Activated CD8-positive, alpha-beta T cell treated with anti-CD3 and anti-CD28 coated beads for 36 hours (primary cell): ENCODE measurements at regions not wholly inside any gene's neighbourhood (a gene's known extent, or its start where the extent isn't known, plus 50 kb on each side); places are given as distances from the start of the nearest gene placed in this dataset.

Experiments
- ATAC-seq: fragments of 200-7000 bp; cut with Tn5 transposase; one replicate; pipeline ENCODE4 v1.10.0; 2021; ENCODE audit warnings: mild to moderate bottlenecking, moderate library complexity
- CTCF ChIA-PET: fragments of 350-600 bp; sonication (Branson Sonifier 250); formaldehyde crosslinking; loops from one replicate; lab custom pipeline; 2021; ENCODE audit warnings: antibody characterized with exemption; lab: Charles Lee
- POLR2A ChIA-PET: fragments of 350-600 bp; sonication (Branson Sonifier 250); formaldehyde crosslinking; loops from one replicate; lab custom pipeline; 2021; ENCODE audit warnings: antibody characterized with exemption; lab: Charles Lee
- DNase-seq: peaks from one replicate; pipeline ENCODE4 v3.0.0-alpha.2; 2020
- H3K27ac Mint-ChIP-seq: one replicate; pipeline ENCODE4 v1.8.0; 2021; ENCODE audit warnings: mild to moderate bottlenecking, mixed read lengths
- H3K27me3 Mint-ChIP-seq: one replicate; pipeline ENCODE4 v1.8.0; 2021; ENCODE audit warnings: mixed read lengths
- H3K36me3 Mint-ChIP-seq: one replicate; pipeline ENCODE4 v1.8.0; 2021; ENCODE audit warnings: low read depth, mixed read lengths
- H3K4me1 Mint-ChIP-seq: one replicate; pipeline ENCODE4 v1.8.0; 2021; ENCODE audit warnings: low read depth, mixed read lengths
- H3K4me3 Mint-ChIP-seq: one replicate; pipeline ENCODE4 v1.8.0; 2021; ENCODE audit warnings: mild to moderate bottlenecking, moderate library complexity, mixed read lengths
- H3K9me3 Mint-ChIP-seq: one replicate; pipeline ENCODE4 v1.8.0; 2021; ENCODE audit warnings: mixed read lengths
- intact Hi-C: fragments of 100-400 bp; cut with micrococcal nuclease; formaldehyde crosslinking; loops from one replicate; pipeline ENCODE4 v1.10.0; 2022
- TF ChIP-seq, protein P1 (sequence below): fragments of 200-600 bp; IDR thresholded peaks from one replicate; pipeline ENCODE4 v1.8.0; 2022; ENCODE audit warnings: antibody characterized with exemption, mild to moderate bottlenecking

DNA sequence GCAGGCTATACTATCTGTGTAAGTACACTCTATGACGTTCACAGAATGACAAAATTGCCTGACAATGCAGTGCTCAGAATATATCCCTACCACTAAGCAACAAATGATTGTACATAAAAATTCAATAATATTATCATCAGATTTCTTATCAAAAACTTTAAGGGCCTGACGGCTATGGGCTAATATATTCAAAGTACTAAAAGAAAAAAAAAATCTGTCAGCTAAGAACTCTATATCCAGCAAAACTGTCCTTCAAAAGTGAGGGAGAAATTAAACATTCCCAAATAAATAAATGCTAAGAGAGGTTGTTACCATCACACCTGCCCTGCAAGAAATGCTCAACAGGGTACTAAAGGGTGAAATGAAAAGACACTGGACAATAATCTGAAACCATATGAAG, 127.3 kb downstream of the TM2D1 start:
- TF ChIP-seq, protein P1, sequence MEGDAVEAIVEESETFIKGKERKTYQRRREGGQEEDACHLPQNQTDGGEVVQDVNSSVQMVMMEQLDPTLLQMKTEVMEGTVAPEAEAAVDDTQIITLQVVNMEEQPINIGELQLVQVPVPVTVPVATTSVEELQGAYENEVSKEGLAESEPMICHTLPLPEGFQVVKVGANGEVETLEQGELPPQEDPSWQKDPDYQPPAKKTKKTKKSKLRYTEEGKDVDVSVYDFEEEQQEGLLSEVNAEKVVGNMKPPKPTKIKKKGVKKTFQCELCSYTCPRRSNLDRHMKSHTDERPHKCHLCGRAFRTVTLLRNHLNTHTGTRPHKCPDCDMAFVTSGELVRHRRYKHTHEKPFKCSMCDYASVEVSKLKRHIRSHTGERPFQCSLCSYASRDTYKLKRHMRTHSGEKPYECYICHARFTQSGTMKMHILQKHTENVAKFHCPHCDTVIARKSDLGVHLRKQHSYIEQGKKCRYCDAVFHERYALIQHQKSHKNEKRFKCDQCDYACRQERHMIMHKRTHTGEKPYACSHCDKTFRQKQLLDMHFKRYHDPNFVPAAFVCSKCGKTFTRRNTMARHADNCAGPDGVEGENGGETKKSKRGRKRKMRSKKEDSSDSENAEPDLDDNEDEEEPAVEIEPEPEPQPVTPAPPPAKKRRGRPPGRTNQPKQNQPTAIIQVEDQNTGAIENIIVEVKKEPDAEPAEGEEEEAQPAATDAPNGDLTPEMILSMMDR, result no peak
- no peak for ATAC-seq
- H3K4me1 Mint-ChIP-seq, result no peaks in the 10 kb centered on the region
- H3K27ac Mint-ChIP-seq, result no peak overlapping the region
- H3K4me3 Mint-ChIP-seq, result no peak overlapping the region
- H3K36me3 Mint-ChIP-seq, result no peaks in the 10 kb centered on the region
- ChIA-PET CTCF (interaction anchor here (1.4 to 3.0 kb wide), 2 partner anchors 9 to 50 kb away, joined by 3 to 17 read pairs; no protein-coding TSS in a partner anchor), POLR2A (interaction anchor here (0.6 kb wide), 1 partner anchor 111 kb away, joined by 3 read pairs; no protein-coding TSS in a partner anchor)
- peaks cover 2% of the 10 kb centered on the region for H3K9me3 Mint-ChIP-seq
- intact Hi-C loops, result no loop called here
- DNase-seq, result no peak
- H3K27me3 Mint-ChIP-seq, result peaks cover 2% of the 10 kb centered on the region

DNA sequence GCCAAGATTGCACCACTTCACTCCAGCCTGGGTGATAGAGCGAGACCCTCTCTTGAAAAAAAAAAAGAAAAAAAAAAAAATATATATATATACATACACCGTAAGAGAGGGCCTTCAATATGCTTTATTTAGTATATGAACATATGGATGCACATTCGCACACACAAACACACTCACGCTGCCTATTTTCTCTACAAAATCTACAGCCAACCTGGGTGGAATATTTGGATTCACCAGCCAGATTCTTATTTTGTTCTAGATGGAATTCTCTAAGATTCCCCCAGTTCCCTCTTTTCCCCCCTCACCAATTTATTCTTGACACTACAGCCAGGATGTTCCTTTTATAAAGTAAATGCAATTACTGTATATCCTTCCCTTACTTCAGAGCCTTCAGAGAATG, 131.6 kb downstream of the TM2D1 start:
- no peak for ATAC-seq
- peaks cover 2% of the 10 kb centered on the region for H3K27me3 Mint-ChIP-seq
- TF ChIP-seq, protein P1, result no peak
- CTCF ChIA-PET, result no interaction called here
- H3K36me3 Mint-ChIP-seq, result no peaks in the 10 kb centered on the region
- POLR2A ChIA-PET, result no interaction called here
- peaks cover 2% of the 10 kb centered on the region for H3K9me3 Mint-ChIP-seq
- intact Hi-C loops, result no loop called here
- no peak overlapping the region for H3K27ac Mint-ChIP-seq
- H3K4me3 Mint-ChIP-seq, result no peak overlapping the region
- no peak for DNase-seq
- no peaks in the 10 kb centered on the region for H3K4me1 Mint-ChIP-seq

DNA sequence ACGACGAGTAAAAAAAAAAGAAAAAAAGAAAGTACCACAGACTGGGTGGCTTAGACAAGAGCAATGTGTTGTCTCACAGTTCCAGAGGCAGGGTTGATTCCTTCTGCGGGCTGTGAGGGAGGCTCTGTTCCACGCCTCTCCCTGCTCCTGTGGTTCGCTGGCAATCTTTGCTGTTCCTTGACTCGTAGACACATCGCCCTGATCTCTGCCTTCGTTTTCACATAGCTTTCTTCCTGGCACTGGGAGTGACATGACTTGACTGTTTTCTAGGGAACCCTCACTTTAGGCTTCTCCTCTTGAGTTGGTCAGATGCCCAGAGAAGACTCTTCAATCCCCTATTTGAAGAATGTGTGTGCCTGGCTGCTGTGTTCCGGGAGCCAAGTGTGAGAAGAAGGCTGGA, 133.6 kb downstream of the TM2D1 start:
- TF ChIP-seq, protein P1, result no peak
- H3K36me3 Mint-ChIP-seq, result no peaks in the 10 kb centered on the region
- no peak overlapping the region for H3K27ac Mint-ChIP-seq
- ChIA-PET CTCF (no interaction called here), POLR2A (no interaction called here)
- no peak for ATAC-seq
- H3K4me1 Mint-ChIP-seq, result no peaks in the 10 kb centered on the region
- DNase-seq, result no peak
- intact Hi-C loops, result no loop called here
- H3K27me3 Mint-ChIP-seq, result peaks cover 2% of the 10 kb centered on the region
- no peaks in the 10 kb centered on the region for H3K9me3 Mint-ChIP-seq
- H3K4me3 Mint-ChIP-seq, result no peak overlapping the region

DNA sequence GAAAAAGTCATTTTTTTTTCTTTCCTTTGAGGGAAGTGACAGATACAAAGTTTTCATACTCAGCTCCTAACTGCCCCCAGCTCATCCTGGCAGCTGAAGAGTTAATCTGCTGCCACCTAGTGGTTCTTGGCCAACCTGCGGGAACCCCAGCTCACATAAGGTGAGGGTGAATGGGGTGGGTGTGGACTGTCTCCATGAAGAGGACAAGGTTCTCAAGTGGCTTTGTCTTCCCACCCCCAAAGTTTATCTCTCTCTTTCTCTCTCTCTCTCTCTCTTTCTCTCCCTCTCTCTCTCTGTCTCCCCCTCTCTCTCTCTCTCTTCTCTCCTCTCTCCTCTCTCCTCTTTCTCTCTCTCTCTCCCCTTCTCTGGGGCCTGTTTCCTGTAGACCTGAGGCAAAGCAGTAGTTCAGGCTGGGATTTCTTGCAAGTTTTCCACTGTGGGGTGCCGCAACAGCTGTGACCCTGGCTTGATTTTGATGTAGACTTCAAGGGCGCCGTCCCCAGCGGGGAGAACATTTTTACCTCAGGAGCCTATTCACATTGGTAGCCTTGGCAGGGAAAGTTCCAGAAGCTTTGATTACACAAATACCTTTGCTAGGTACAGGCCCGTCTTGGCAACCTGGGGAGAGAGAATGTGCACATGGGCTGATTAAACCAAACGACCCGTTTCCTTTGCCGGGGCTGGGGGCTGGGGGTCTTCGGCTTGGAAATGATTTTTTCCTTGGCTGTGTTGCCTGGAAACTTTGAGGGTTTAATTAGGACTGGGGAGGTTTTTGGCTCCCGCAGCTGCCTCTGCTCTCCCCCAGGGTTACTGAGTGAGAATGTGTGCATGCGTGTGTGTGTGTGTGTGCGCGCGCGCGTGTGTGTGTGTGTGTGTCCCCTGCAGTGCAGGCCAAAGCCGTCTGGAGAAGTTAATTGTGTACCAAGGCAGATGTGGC, 135.9 kb downstream of the TM2D1 start:
- H3K27me3 Mint-ChIP-seq, result peaks cover under 1% of the 10 kb centered on the region
- TF ChIP-seq, protein P1, result peak; percentile 73
- ATAC-seq (peak; percentile 83), DNase-seq (peak; percentile 83)
- no peaks in the 10 kb centered on the region for H3K4me1 Mint-ChIP-seq
- H3K4me3 Mint-ChIP-seq, result no peak overlapping the region
- H3K36me3 Mint-ChIP-seq, result no peaks in the 10 kb centered on the region
- CTCF ChIA-PET, result interaction anchor here (0.6 to 2.8 kb wide), 38 partner anchors 8 to 1612 kb away, joined by 3 to 17 read pairs (median 4); no protein-coding TSS in a partner anchor
- intact Hi-C loops, result loop anchor here (10.0 kb wide), 2 partner anchors 124 to 544 kb away; no protein-coding TSS in a partner anchor
- no peaks in the 10 kb centered on the region for H3K9me3 Mint-ChIP-seq
- POLR2A ChIA-PET, result no interaction called here
- H3K27ac Mint-ChIP-seq, result no peak overlapping the region

DNA sequence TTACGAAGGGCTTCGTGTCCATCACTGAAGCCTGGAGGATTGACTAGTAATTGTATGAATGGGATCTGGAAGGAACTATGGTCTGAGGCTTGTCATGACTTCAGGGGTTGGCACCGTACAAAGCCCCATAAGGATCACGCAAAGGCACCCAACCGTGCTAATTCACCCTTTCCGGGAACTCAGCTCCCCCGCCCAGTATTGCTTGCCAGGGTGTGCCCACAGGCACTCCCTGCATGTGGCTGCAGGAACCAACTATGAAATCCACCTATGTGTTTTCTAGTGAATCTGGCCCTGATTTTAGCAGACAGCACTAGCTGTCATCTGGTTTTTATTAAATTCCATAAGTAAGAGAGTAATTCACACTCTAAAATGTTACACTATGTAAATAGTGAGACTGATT, 139.2 kb downstream of the TM2D1 start:
- TF ChIP-seq, protein P1, result no peak
- ATAC-seq (no peak), DNase-seq (no peak)
- CTCF ChIA-PET, result interaction anchor here (1.6 kb wide), 1 partner anchor 265 kb away, joined by 3 read pairs; no protein-coding TSS in a partner anchor
- H3K4me1 Mint-ChIP-seq, result no peaks in the 10 kb centered on the region
- H3K27ac Mint-ChIP-seq, result no peak overlapping the region
- no peaks in the 10 kb centered on the region for H3K36me3 Mint-ChIP-seq
- POLR2A ChIA-PET, result no interaction called here
- peaks cover 2% of the 10 kb centered on the region for H3K27me3 Mint-ChIP-seq
- intact Hi-C loops, result loop anchor here (10.0 kb wide), 2 partner anchors 121 to 541 kb away; no protein-coding TSS in a partner anchor
- H3K9me3 Mint-ChIP-seq, result no peaks in the 10 kb centered on the region
- H3K4me3 Mint-ChIP-seq, result no peak overlapping the region
